HepG2 (cell line): ENCODE measurements at regions not wholly inside any gene's neighbourhood (a gene's known extent, or its start where the extent isn't known, plus 50 kb on each side); places are given as distances from the start of the nearest gene placed in this dataset.

ENCODE experiments used
- ATAC-seq: fragments of 200-7000 bp; cut with Tn5 transposase; 3 replicates; pipeline ENCODE4 v1.9.1; 2020; ENCODE audit warnings: mild to moderate bottlenecking, moderate library complexity
- BruUV-seq: library from RNA; stranded (reverse); fragments of 400-500 nt; replicated peaks from 2 replicates; lab custom pipeline; 2021; lab: Mats Ljungman, UMichigan
- CTCF ChIA-PET: fragments of 300-600 bp; formaldehyde crosslinking; extraction: SDS; loops from one replicate; lab custom pipeline; 2021; ENCODE audit warnings: low total read pairs, inconsistent platforms, low intra/inter-chr PET ratio; lab: Yijun Ruan, JAX
- POLR2A ChIA-PET: fragments of 350-600 bp; sonication (Branson Sonifier 250); formaldehyde crosslinking; loops from one replicate; lab custom pipeline; 2020; ENCODE audit warnings: antibody characterized with exemption, inconsistent platforms; lab: Yijun Ruan, JAX
- DNase-seq: peaks from one replicate; pipeline ENCODE4 v3.0.0-alpha.2; 2015; ENCODE audit warnings: low spot score
- FAIRE-seq: peaks from 3 replicates; lab custom pipeline; 2011; peaks lifted over from hg19 to GRCh38; lab: Jason Lieb, UNC
- H2AFZ ChIP-seq: one replicate; pipeline ENCODE4 v1.6.1; 2011; ENCODE audit warnings: low read length, inconsistent platforms
- H3K27ac ChIP-seq: fragments of 300-600 bp; 3 replicates; pipeline ENCODE4 v1.8.0; 2011; ENCODE audit warnings: mixed run types, mild to moderate bottlenecking, mixed read lengths, low read length, inconsistent platforms; ENCODE audit not compliant: insufficient read depth; ENCODE audit errors: extremely low read length
- H3K27me3 ChIP-seq, 2 experiments: fragments of 200-600 bp in 1 of 2; 2 replicates in 1 of 2; 3 replicates in 1 of 2; pipeline versions ENCODE4 v1.6.0 to v1.8.0; 2011; ENCODE audit warnings: low read length in 2 of 2, mild to moderate bottlenecking in 2 of 2, moderate library complexity in 2 of 2, inconsistent platforms in 1 of 2; ENCODE audit not compliant: insufficient read depth in 2 of 2, control insufficient read depth in 1 of 2
- H3K36me3 ChIP-seq, 2 experiments: fragments of 200-600 bp in 1 of 2; replicated peaks in 1 of 2; 2 replicates in 1 of 2; 3 replicates in 1 of 2; pipeline versions ENCODE4 v1.5.1 to v1.8.0; 2011; ENCODE audit warnings: low read length in 2 of 2, inconsistent platforms in 1 of 2; ENCODE audit not compliant: insufficient read depth in 2 of 2, control insufficient read depth in 1 of 2
- H3K4me1 ChIP-seq: 2 replicates; pipeline ENCODE4 v1.5.1; 2012; ENCODE audit warnings: low read length, inconsistent platforms; ENCODE audit not compliant: insufficient read depth
- H3K4me2 ChIP-seq: 2 replicates; pipeline ENCODE4 v1.6.0; 2011; ENCODE audit warnings: low read depth, low read length, inconsistent platforms
- H3K4me3 ChIP-seq, 3 experiments: fragments of 200-600 bp in 1 of 3; sonication (generic), shearing (Covaris generic) in 1 of 3; replicated peaks in 1 of 3; 2 replicates each; pipeline ENCODE4 v1.5.1; 2011 to 2016; ENCODE audit warnings: low read length in 3 of 3, inconsistent platforms in 2 of 3, low read depth in 2 of 3, mild to moderate bottlenecking in 2 of 3, control low read depth in 1 of 3, mixed read lengths in 1 of 3; ENCODE audit not compliant: insufficient read depth in 1 of 3
- H3K79me2 ChIP-seq: one replicate; pipeline ENCODE4 v1.6.1; 2011; ENCODE audit warnings: low read length, inconsistent platforms; ENCODE audit not compliant: insufficient read depth
- H3K9ac ChIP-seq: 2 replicates; pipeline ENCODE4 v1.6.0; 2011; ENCODE audit warnings: mild to moderate bottlenecking, low read depth, low read length, inconsistent platforms; ENCODE audit not compliant: insufficient read depth
- H3K9me3 ChIP-seq: 2 replicates; pipeline ENCODE4 v1.5.1; 2012; ENCODE audit warnings: mild to moderate bottlenecking, low read length
- H4K20me1 ChIP-seq: 2 replicates; pipeline ENCODE4 v1.6.0; 2011; ENCODE audit warnings: inconsistent platforms, mild to moderate bottlenecking, low read length, moderate library complexity; ENCODE audit not compliant: insufficient read depth
- BORCS8-MEF2B ChIP-seq: sonication (generic); formaldehyde crosslinking; IDR thresholded peaks from 2 replicates; pipeline ENCODE4 v1.8.0; 2022; ENCODE audit warnings: mild to moderate bottlenecking, missing genetic modification reagents
- DRAP1 ChIP-seq: IDR thresholded peaks from 2 replicates; pipeline ENCODE4 v1.6.1; 2016; ENCODE audit warnings: missing genetic modification reagents, missing compliant biosample characterization
- EHMT2 ChIP-seq: fragments of 200-600 bp; sonication (generic); IDR thresholded peaks from 2 replicates; pipeline ENCODE4 v1.7.0; 2017; ENCODE audit warnings: antibody characterized with exemption, low read depth, low read length, borderline replicate concordance
- ETV5 ChIP-seq: IDR thresholded peaks from 2 replicates; pipeline ENCODE4 v1.6.1; 2018; ENCODE audit warnings: missing biosample characterization, missing genetic modification reagents, inconsistent platforms, borderline replicate concordance
- FOXA1 ChIP-seq, 2 experiments: fragments of 450-650 bp in 1 of 2; sonication (generic) in 1 of 2; formaldehyde crosslinking in 1 of 2; IDR thresholded peaks; 2 replicates each; pipeline versions ENCODE4 v1.4.0 to v1.6.1; 2016 to 2020; ENCODE audit warnings: missing genetic modification reagents in 1 of 2
- GATAD2A ChIP-seq: IDR thresholded peaks from 2 replicates; pipeline ENCODE4 v1.6.1; 2016
- HES4 ChIP-seq: sonication (generic); formaldehyde crosslinking; IDR thresholded peaks from 2 replicates; pipeline ENCODE4 v1.9.0; 2021; ENCODE audit warnings: mild to moderate bottlenecking, missing genetic modification reagents, borderline replicate concordance
- MAFF ChIP-seq: IDR thresholded peaks from 2 replicates; pipeline ENCODE4 v1.6.1; 2011; ENCODE audit warnings: low read depth, low read length, improper control_type of control experiment
- MAFK ChIP-seq, 2 experiments: IDR thresholded peaks in 1 of 2; conservative IDR thresholded peaks in 1 of 2; 2 replicates each; pipeline ENCODE4 v1.6.1; 2011; ENCODE audit warnings: improper control_type of control experiment in 2 of 2, low read length in 2 of 2
- NCOA2 ChIP-seq: sonication (generic); formaldehyde crosslinking; IDR thresholded peaks from 2 replicates; pipeline ENCODE4 v1.8.0; 2022; ENCODE audit warnings: inconsistent platforms
- SOX6 ChIP-seq, 2 experiments: fragments of 450-650 bp in 1 of 2; sonication (generic) in 1 of 2; formaldehyde crosslinking in 1 of 2; IDR thresholded peaks; 2 replicates each; pipeline versions ENCODE4 v1.4.0 to v1.6.1; 2017 to 2020; ENCODE audit warnings: antibody characterized with exemption in 1 of 2, mild to moderate bottlenecking in 1 of 2, missing genetic modification reagents in 1 of 2
- ZNF577 ChIP-seq: sonication (generic); formaldehyde crosslinking; IDR thresholded peaks from 2 replicates; pipeline ENCODE4 v1.4.0; 2020; ENCODE audit warnings: mild to moderate bottlenecking, low read depth, missing genetic modification reagents, borderline replicate concordance
- ZNF800 ChIP-seq: sonication (generic); formaldehyde crosslinking; IDR thresholded peaks from 2 replicates; pipeline ENCODE4 v1.4.0; 2020; ENCODE audit warnings: missing genetic modification reagents
- WGBS: methylation state at CpG from one replicate; pipeline ENCODE4 v1.1.6; 2017; ENCODE audit warnings: low lambda C conversion rate; 5-methylcytosine and 5-hydroxymethylcytosine counted together
- in situ Hi-C: cut with HindIII; loops from 2 replicates; pipeline ENCODE4 v1.10.0; 2017; ENCODE audit warnings: low pct_unique_long_range_greater_than_20kb; ENCODE audit not compliant: extremely low pct_ligation_motif_present
- intact Hi-C: fragments of 100-400 bp; cut with micrococcal nuclease; formaldehyde crosslinking; loops from one replicate; pipeline ENCODE4 v1.10.0; 2022; ENCODE audit not compliant: unreplicated experiment

GRCh38 chr15:53458736-53459135 is 300.7 kb downstream of the WDR72 start (continued):
- TF ChIP-seq DRAP1 (CRISPR knock-in tag), result no peak
- 0 out of 2 replicates have a peak, but pooled peaks have one; percentile 14 for TF ChIP-seq GATAD2A
- peak; percentile 29; the same call in 1 of the 2 replicates for TF ChIP-seq NCOA2 (CRISPR knock-in tag)

- POLR2A ChIA-PET, result no interaction called here
- ATAC-seq (no peak), FAIRE-seq (no peak)
Measured at GRCh38 chr15:53457479-53457878, 302.0 kb downstream of the WDR72 start.

More at GRCh38 chr15:53457479-53457878, 302.0 kb downstream of the WDR72 start:
- H3K36me3 ChIP-seq, result no peaks in the 10 kb centered on the region
- H3K27ac ChIP-seq, result peak overlapping the region; percentile 97
- no peaks in the 10 kb centered on the region for H4K20me1 ChIP-seq
- H3K4me1 ChIP-seq, result peaks cover 81% of the 10 kb centered on the region
- no peak overlapping the region for H2AFZ ChIP-seq
- H3K27me3 ChIP-seq, result no peaks in the 10 kb centered on the region
- no peak for DNase-seq
- intact Hi-C loops (loop anchor here (10.0 kb wide), 3 partner anchors 257 to 377 kb away; no protein-coding TSS in a partner anchor), in situ Hi-C loops (loop anchor here (25.0 kb wide), 1 partner anchor 380 kb away; no protein-coding TSS in a partner anchor)
- CTCF ChIA-PET, result no interaction called here
- 93% methylated on average over 3 of the region's 3 CpGs for WGBS
- peaks cover 15% of the 10 kb centered on the region for H3K9me3 ChIP-seq
- H3K4me3 ChIP-seq, result no peak overlapping the region
- TF ChIP-seq MAFF, result peak; percentile 47; the same call in 1 of the 2 replicates
- no peak for TF ChIP-seq HES4 (CRISPR knock-in tag)
- peak; percentile 38 to 60; a peak in 3 of 4 replicates for TF ChIP-seq MAFK (conservative IDR thresholded peaks at IDR 0.05 in 1 of 2, IDR thresholded peaks at IDR 0.05 in 1 of 2; ENCODE audit: low read length in 2 of 2)
- no peak for TF ChIP-seq SOX6 (IDR thresholded peaks at IDR 0.05)
- no peak for TF ChIP-seq SOX6 (CRISPR knock-in tag; IDR thresholded peaks at IDR 0.05)
- no peak for TF ChIP-seq FOXA1 (IDR thresholded peaks at IDR 0.05)
- 0 out of 2 replicates have a peak, but pooled peaks have one; percentile 14 for TF ChIP-seq FOXA1 (CRISPR knock-in tag; IDR thresholded peaks at IDR 0.05)
- no peak for TF ChIP-seq ZNF577 (CRISPR knock-in tag)
- no peak for TF ChIP-seq ZNF800 (CRISPR knock-in tag)
- TF ChIP-seq ETV5 (CRISPR knock-in tag), result no peak
- no peak for TF ChIP-seq BORCS8-MEF2B (CRISPR knock-in tag)
- TF ChIP-seq EHMT2, result no peak
- no peak overlapping the region for H3K9ac ChIP-seq
- no peak overlapping the region for H3K4me2 ChIP-seq
- BruUV-seq, result no TSS peak
- no peaks in the 10 kb centered on the region for H3K79me2 ChIP-seq
